C1 segment of cervical spinal cord (tissue), 14 donors: ENCODE measurements at regions not wholly inside any gene's neighbourhood (a gene's known extent, or its start where the extent isn't known, plus 50 kb on each side); places are given as distances from the start of the nearest gene placed in this dataset.
"Not testable (repeated sequence)": the region's sequence is repeated elsewhere in the genome, so short reads cannot be mapped to it uniquely, and the experiment has no call there.

Experiments
- DNase-seq, 14 donors: peaks; one replicate each; lab custom pipeline; 2025; lab: John Stamatoyannopoulos, UW

DNA sequence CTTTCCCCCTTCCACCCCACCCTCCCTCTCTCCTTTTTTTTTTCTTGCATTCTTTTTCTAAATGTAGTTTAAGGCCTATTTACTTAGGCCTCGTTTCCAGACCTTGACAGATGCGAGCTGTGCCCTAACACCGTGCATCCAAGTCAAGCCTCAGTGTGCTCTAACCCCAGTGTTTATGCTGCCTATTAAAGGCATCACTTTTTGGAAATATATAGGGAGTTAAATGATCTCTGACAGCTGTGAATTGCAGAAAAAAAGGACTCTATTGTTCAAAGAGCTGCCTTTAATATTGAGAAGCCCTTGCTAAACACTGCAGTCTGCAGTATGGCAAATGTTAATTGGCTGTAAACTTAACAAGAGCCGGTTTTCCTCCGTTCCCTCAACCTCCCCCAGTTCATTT is 270.4 kb upstream of the TUT7 start:
- no peak for DNase-seq

DNA sequence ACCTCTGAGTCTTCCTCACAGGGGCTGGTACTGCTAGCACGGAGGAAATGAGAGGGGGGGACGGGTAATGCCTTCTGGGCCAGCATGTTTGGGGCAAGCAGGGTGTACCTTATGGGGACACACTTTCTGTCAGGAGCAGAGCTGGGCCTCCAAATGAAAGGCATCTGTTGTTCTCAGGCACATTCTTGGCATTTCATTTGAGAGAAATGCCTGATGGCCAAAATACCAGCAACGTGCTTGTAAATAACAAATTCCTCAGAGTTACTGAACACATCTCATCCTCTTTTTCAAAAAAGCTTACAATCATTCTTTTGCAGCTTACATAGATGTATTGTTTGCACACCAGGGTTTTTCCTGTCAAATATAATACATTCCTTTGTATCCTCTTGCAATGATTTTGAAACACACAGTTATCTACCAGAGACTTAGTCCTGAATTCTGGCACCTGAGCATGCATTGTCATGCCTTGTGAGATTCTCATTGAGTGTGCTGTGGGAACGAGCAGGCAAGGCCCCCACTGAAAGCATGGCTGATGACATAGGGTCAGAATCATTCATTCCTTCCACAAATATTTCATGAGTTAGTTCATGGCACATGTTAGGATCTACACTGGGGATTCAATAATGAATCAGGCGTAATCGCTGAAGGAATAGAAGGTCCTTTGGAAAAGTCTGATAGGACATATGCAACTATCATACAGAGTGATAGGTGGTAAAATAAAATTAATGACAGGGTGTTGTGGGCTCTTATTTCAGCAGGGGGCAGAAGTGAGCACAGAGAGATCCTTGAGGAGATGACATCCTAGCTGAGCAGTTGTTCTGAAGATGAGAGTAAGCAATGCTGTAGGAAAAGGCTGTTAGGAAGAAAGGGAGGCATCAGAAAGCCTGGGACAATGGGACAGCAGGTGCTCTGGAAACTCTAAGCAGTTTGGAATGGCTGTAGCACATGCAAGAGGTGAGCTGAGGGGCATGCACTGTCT is 260.9 kb upstream of the TUT7 start:
- no peak for DNase-seq

DNA sequence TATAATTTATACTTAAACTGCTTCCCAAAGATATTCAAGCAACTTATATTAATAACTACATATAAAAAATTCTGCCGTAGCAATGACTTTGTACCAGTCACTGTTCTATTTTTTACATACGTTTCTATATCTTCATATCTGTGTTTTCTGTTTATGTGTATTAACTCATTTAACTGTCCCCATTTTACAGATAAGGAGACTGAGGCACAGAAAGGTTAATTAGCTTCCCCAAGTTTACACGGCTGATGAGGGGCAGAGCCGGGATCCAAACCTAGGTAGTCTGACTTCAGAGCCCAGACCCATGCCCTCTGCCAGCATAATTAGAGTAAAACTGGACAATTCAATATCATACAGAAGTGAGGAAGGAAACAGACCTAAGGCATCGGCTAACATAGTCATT is 259.7 kb upstream of the TUT7 start:
- DNase-seq: no peak

DNA sequence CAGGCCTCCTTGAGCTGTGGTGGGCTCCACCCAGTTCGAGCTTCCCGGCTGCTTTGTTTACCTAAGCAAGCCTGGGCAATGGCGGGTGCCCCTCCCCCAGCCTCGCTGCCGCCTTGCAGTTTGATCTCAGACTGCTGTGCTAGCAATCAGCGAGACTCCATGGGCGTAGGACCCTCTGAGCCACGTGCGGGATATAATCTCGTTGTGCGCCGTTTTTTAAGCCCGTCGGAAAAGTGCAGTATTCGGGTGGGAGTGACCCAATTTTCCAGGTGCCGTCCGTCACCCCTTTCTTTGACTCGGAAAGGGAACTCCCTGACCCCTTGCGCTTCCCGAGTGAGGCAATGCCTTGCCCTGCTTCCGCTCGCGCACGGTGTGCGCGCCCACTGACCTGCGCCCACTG is 257.3 kb upstream of the TUT7 start:
- not testable (repeated sequence) for DNase-seq

DNA sequence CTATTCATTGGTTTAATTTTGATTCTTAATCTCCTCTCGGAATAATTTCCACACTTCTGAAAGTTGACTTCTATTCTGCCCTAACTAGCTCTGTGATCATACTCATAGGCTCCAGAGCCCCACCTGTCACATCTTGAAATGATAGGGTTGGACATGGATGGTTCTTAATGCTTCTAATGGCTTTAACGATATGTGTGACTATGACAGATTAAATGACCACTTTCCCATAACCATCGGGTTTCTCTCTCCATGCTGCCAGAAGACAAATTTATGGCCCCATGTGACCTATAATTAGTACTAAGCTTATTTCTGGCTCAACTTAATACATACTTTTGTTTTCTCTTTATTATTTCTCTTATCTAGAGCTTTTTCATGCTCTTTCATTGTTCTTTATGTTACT is 251.1 kb upstream of the TUT7 start:
- no peak for DNase-seq

DNA sequence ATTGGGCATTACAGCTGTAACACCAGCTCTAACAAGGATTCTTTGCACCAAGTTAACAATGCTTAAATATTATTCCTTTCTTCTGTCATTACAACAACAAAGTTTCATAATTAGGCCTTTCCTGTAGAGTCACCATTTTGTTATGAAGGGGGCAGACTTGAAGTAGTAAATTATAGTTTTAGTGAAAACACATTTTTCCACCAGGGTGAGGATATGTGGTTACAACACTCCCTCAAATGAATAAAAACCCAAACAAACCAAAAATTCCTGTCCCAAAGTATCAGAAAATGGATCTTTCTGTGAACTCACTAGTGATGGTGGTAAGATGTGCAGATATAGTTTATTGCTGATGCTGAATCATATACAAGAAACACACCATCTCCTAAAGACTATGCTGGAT is 250.5 kb upstream of the TUT7 start:
- DNase-seq: no peak

DNA sequence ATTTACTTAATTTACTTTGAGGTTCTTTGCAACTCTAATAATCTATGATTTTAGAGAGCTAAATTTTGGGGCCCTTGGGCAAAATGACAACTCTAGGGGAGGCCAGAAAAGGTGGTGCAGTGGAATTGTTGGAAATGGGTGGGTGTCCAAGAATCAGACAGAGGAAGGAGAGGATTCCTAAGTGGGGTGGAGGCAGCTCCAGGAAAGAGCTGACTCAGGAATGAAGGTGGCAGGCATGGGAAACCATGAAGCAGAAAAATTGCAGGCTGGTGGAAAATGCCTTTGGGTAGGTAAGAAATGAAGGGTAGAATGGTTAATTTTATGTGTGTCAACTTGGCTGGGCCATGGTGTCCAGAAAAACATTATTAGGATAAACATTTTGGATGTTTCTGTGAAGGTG is 248.5 kb upstream of the TUT7 start:
- DNase-seq: no peak

DNA sequence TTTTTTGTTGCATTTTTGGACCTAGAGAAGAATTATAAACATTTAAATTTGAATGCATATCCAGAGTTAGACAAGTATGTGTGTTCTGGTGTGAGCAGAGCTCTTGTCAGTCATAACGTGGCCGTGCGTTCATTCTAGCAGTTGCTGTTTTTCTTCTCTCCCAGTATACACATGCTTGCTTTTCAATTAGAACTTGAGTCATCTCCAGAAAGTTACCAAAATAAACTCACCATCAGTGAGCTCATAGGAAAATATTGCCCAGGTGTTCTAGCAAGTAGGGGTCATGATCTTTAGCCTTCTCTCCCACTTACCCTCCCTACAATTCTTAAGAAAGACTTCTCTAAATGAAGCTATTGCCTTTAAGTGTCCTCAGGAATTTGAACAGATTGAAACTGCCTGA is 247.5 kb upstream of the TUT7 start:
- DNase-seq: no peak

DNA sequence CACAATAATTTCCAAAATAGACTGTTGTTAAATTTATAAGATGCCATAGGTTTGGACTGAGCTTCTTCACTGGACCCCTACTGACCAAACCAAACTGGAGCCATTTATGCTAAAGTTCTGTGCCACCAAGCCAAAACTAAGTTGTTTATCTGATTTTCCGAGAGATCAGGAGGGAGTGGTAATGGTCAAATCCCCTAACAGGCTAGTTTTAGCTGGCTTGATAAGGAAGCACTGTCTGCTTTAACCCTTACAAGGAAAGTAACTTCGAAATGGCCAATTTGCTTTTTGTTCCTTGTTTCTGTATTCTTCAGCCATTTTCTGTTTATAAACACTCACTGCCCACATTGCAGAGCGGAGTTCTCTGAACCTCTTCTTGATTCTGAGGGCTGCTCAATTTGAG is 246.8 kb upstream of the TUT7 start:
- DNase-seq: no peak

DNA sequence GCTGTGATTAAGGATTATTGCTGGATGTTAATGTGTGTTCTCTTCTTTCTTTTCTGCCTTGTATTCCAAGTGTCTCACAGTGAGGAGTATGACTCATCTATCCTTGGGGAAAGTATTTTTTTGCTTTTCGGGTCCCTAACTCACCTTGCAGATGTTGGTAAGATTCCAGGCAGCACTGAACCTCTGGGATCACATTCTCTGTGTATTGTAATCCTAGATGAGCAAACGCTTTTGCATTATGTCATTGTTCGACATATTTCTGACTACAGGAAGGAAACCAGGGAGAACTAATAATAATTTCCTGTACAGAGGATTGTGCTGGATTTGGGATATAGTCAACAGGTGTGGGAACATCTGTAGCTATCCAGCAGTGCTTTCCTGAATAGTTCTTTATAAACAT is 246.1 kb upstream of the TUT7 start:
- DNase-seq: no peak

DNA sequence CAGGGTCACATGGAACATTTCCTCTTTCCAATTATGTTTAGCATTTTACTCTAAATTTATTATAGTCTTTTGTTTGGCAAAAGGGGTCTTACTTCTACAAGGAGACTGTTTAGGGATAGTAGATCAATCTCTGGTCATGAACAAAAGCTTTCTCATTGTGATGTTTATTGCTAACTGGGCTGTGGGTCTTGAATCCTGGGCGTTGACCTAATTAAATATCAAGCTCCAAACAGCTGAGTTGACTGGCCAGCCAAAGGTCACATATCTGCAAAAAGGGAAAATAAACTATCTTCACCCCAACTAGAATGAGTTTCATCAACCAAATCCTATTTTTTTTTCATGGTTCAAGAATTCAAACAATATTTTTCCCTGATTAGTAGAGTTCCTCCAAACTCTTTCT is 245.4 kb upstream of the TUT7 start:
- DNase-seq: no peak

DNA sequence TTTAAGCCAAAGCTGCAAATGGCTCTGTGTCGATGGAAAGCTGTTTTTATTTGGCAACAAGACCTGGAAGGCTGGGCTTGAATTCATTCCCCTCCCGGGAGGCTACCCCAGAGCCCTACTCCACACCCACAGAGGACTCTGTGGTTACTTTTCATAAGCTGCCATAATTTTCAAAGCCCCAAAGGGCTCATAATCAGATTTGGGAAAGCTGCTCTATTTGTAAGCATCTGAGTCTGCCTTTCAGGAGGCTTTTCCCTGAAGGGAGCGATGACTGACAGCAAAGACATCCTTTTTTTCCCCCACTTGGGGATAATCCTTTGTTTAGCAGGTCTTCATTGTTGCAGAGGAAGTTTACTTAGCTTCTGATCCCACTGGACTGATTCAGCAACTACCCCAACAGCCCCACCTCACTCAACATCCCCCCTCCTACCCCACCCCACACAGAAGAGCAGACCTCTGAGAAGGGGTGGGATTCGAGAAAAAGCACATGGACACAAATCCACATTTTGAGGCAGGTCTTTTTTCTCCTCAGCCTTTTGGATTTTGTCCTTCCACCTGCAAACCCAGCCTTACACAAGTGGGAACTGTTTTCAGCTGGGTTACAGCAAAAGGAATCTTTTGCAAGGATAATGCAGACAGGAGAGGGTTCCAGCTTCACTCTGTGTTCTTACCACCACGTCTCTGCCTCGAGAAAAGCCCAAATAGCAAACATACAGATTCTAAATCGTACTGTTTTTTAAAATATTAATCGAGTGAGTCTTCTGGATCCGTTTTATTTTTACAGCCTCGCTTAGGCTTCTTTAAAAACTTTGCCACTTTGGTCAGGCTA is 244.4 kb upstream of the TUT7 start:
- DNase-seq: no peak

DNA sequence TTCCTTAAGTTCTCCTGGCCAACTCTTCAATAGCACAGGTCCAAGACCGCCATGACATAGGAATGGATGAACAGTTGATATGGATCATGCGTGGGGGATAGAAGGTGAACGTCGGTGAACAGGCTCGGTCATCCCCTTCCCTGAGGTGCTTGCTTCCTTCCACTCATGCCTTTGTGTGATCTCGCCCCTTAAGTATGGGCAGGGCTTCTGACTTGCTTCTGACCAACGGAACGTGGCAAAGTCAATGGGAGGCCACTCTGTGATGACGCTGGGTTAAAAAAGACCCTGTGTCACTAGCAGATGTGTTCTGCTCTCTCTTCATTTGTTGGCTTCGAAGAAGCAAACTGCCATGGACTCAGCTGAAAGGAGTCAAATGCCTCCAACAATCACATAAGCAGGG is 240.5 kb upstream of the TUT7 start:
- DNase-seq: no peak

DNA sequence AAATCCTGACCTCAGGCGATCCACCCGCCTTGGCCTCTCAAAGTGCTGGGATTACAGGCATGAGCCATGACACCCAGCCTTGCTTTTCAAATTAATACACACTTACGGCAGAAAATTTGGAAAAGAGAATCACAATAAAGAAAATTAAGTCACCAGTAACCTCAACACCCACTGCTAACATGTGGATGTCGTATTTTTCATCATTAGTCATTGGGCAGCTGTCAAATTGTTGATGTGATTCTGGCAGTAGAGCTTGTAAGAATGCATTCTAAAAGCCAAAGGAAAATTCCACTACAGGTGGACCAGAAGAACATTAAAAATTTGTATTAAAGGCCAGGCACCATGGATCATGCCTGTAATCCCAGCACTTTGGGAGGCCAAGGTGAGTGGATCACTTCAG is 237.3 kb upstream of the TUT7 start:
- no peak for DNase-seq

DNA sequence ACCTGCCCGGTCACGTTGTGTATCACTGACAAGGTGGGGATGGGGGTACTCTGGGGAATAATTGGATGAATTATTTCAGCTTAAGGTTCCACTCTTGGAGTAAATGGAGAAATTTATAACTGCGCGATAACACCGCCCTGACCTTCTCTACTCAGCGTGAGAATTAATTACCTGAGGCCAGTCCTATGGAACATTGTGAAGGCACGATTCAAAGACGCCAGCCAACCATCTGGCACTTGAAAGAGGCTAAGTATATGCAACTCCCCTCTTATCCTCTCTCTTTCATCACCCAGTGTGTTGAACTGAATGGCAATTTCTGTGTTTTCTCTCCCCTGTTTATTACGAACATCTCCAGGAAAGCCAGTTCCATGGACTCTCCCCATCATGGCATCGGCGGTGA is 235.5 kb upstream of the TUT7 start:
- no peak for DNase-seq

DNA sequence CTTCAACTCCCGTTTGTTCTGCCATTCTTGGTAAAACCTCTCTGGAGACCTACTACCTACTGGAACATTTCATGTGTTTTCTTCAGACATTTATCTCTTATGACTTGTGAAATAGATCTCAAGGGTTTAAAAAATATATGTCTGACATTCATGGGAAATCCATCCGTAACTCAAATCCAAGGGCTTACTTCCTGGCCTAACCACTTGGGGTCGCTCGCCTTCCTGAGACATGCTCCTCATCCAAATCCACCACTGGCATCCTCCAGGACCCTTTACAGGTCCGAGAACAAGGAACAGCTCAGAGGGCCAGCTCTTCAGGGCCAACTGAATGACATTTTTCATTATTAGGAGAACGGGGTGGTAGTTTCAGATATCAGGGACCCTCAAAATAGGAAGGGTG is 235.1 kb upstream of the TUT7 start:
- no peak for DNase-seq

DNA sequence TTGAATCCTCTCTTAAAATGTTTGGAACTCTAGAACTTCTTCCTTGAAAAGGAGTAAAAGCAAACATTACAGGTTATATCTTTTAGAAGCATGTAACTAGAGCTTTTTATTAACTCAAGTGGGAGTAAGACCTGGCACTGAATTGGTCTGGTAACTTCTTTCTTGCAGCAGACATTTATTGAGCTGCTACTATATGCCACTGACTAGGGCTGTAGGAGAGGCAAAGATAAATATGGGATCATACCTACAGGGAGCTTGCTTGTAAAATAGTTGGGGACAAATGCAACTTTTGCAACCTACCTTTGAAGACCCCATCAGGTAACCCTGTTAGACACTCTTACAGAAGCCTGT is 231.9 kb upstream of the TUT7 start:
- DNase-seq: no peak

DNA sequence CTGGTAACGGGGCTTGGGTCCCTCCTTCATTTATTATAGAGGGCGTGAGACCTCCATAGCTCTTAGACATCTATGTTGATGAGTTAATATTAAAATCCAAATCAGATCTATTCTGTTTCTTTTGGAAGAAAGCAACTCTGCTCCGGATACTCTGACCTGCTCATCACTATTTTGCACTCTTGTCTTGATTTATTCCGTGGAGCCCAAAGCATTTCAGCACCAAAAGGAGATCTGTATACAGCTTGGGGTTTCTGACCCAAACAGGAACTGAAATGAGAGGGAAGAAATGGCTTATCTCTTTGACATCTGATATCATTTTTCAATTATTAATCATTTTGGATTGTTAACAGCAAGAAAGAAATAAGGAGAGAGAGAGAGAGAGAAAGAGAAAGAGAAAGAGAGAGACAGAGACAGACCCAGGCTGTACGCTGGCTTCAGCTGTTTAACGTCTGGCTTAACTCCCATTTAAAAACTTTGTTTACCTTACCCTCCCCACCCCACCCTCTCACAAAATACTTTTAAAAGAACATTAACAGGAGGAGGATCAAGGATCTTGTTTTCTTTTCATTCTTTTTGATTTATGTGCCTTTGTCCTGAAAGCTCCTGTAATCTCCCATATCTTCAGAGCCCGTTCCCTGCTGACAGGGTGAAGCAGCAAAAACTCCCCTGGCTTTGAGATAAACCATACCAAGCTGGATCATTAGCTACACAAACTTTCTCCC is 231.4 kb upstream of the TUT7 start:
- DNase-seq: no peak

DNA sequence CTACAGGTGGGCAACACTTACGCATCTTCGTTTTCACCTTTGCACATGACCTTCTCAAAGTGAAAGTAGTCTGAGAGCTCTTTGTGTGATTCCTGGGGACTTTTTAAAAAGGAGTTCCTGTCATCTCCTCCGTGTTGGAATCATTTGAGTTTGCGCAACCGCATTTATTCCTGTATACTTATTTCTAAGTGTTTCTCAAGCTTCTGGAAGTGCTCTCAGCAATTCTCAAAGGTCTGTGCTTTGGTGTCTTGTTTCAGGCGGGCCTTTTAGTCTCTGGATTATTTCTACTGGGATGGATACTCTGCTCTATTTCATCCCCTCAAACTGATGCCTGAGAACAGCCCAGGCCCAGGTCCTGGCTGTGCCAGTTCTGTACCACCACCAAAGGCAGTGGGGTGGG is 226.5 kb upstream of the TUT7 start:
- DNase-seq: no peak

DNA sequence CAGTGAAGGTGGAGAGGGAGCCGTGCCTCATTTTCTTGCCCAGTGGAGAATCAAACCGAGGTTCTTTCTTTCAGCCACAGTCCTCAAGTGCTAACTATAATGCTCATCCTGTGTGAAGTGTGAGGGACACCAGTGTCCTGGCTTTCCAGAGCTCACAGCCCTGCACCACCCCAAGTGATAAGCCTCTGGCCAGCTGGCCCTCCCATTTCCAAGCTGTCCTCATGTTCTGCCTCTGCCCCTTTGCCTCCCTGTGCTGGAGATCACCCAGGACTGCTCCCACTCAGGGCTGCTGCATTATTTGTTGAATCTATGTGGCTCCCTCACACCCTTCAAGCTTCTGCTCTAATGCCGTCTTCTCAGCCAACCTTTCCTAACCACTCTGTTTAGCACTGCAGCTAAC is 224.5 kb upstream of the TUT7 start:
- no peak for DNase-seq

DNA sequence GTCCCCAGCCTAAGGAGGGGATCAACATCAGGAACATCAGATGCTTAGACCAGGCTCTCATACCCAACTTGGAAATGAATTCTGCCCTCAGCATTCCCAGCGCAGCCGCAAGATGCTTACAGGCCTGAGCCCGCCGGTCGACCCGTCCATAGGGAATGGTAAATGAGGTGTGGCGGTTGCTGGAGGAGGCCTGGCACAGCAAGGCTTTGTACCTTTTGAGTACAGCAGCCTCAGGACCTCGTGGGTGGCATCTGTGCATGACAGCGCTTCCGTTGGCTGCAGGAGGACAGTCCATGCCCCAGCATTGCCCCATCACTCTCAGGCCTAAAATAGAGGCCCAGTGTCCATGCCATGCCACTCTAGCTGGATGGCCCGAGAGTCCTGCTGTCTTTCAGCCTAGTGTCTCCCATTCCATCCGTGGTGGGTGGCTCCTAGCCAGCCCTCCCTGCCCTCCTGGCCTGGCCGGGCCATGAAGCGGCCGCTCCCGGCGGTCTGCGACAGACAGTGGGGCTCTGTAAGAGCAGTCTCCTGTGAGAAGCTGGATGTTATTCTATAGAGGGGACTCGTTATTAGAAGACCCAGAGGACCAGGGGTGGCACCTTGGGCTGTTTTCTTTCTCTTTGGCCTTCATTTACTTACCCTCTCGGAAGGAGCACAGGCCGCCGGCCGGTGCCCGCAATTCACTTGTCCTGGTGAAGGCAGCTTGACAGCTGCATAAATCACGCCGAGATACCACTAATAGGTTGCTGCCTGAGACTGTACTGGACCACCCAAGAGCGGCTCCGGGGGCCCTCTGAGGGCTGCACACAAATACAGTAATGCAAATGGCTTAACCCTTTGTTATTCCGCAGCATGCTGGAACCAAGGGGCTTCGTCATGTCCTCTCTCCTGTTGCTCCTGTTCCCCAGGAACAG is 223.5 kb upstream of the TUT7 start:
- no peak for DNase-seq
